ENCODE measurements at regions not wholly inside any gene's neighbourhood (a gene's known extent, or its start where the extent isn't known, plus 50 kb on each side); places are given as distances from the start of the nearest gene placed in this dataset.

GRCh38 chr9:108443019-108443633 is 412.7 kb downstream of the ACTL7B start:
- peak overlapping the region; percentile 98 for H3K27ac ChIP-seq (ENCODE audit: poor library complexity, severe bottlenecking)
- no peak for DNase-seq (ENCODE audit: low spot score)
- peaks cover 45% of the 10 kb centered on the region for H3K4me1 ChIP-seq (ENCODE audit: insufficient read depth, poor library complexity, severe bottlenecking)
- no peaks in the 10 kb centered on the region for H3K9me3 ChIP-seq (ENCODE audit: severe bottlenecking)
- no peaks in the 10 kb centered on the region for H3K36me3 ChIP-seq (ENCODE audit: low read depth)
- ATAC-seq (ENCODE audit: low read depth) = no peak
- H3K4me3 ChIP-seq (ENCODE audit: severe bottlenecking) = no peak overlapping the region
- no peaks in the 10 kb centered on the region for H3K27me3 ChIP-seq (ENCODE audit: insufficient read depth, poor library complexity, severe bottlenecking)
- TF ChIP-seq, protein P1, sequence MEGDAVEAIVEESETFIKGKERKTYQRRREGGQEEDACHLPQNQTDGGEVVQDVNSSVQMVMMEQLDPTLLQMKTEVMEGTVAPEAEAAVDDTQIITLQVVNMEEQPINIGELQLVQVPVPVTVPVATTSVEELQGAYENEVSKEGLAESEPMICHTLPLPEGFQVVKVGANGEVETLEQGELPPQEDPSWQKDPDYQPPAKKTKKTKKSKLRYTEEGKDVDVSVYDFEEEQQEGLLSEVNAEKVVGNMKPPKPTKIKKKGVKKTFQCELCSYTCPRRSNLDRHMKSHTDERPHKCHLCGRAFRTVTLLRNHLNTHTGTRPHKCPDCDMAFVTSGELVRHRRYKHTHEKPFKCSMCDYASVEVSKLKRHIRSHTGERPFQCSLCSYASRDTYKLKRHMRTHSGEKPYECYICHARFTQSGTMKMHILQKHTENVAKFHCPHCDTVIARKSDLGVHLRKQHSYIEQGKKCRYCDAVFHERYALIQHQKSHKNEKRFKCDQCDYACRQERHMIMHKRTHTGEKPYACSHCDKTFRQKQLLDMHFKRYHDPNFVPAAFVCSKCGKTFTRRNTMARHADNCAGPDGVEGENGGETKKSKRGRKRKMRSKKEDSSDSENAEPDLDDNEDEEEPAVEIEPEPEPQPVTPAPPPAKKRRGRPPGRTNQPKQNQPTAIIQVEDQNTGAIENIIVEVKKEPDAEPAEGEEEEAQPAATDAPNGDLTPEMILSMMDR (IDR thresholded peaks at IDR 0.05; ENCODE audit: poor library complexity, severe bottlenecking) = no peak

- DNase-seq (ENCODE audit: low spot score) = no peak
- H3K36me3 ChIP-seq (ENCODE audit: low read depth) = no peaks in the 10 kb centered on the region
- ATAC-seq (ENCODE audit: low read depth) = no peak
- no peaks in the 10 kb centered on the region for H3K9me3 ChIP-seq (ENCODE audit: severe bottlenecking)
- peak overlapping the region; percentile 98 for H3K27ac ChIP-seq (ENCODE audit: poor library complexity, severe bottlenecking)
- H3K4me1 ChIP-seq (ENCODE audit: insufficient read depth, poor library complexity, severe bottlenecking) = peaks cover 45% of the 10 kb centered on the region
- no peaks in the 10 kb centered on the region for H3K27me3 ChIP-seq (ENCODE audit: insufficient read depth, poor library complexity, severe bottlenecking)
- H3K4me3 ChIP-seq (ENCODE audit: severe bottlenecking) = no peak overlapping the region
- TF ChIP-seq, protein P1 (IDR thresholded peaks at IDR 0.05; ENCODE audit: poor library complexity, severe bottlenecking) = no peak
Observed at GRCh38 chr9:108442627-108443018, 413.2 kb downstream of the ACTL7B start.

DNA sequence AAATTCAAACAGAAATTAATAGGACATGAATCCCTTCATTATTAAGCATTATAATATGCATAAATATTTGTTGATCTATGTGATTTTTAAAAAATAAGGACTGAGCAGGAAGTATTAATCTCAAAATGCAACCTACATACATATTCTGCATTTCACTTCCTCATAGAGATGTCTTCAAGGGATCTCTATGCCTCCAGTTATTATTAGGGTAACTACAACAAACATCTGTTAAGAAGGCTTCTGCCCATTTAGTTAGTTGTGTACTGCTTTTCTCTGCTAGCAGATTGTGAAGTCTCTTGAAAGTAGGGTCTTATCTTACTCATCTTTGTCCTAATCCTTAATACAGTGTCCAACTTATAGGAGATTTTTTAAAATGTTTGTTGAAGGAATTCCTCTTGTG is 414.1 kb downstream of the ACTL7B start:
- H3K36me3 ChIP-seq (ENCODE audit: low read depth) = no peaks in the 10 kb centered on the region
- no peak overlapping the region for H3K4me3 ChIP-seq (ENCODE audit: severe bottlenecking)
- H3K9me3 ChIP-seq (ENCODE audit: severe bottlenecking) = no peaks in the 10 kb centered on the region
- no peaks in the 10 kb centered on the region for H3K27me3 ChIP-seq (ENCODE audit: insufficient read depth, poor library complexity, severe bottlenecking)
- DNase-seq (ENCODE audit: low spot score) = no peak
- TF ChIP-seq, protein P1 (IDR thresholded peaks at IDR 0.05; ENCODE audit: poor library complexity, severe bottlenecking) = no peak
- ATAC-seq (ENCODE audit: low read depth) = no peak
- H3K27ac ChIP-seq (ENCODE audit: poor library complexity, severe bottlenecking) = peak overlapping the region; percentile 92
- peaks cover 45% of the 10 kb centered on the region for H3K4me1 ChIP-seq (ENCODE audit: insufficient read depth, poor library complexity, severe bottlenecking)

GRCh38 chr9:108441251-108441650 is 414.5 kb downstream of the ACTL7B start:
- no peaks in the 10 kb centered on the region for H3K36me3 ChIP-seq (ENCODE audit: low read depth)
- DNase-seq (ENCODE audit: low spot score) (no peak), ATAC-seq (ENCODE audit: low read depth) (no peak)
- H3K27ac ChIP-seq (ENCODE audit: poor library complexity, severe bottlenecking) = peak overlapping the region; percentile 92
- H3K4me3 ChIP-seq (ENCODE audit: severe bottlenecking) = no peak overlapping the region
- TF ChIP-seq, protein P1 (IDR thresholded peaks at IDR 0.05; ENCODE audit: poor library complexity, severe bottlenecking) = no peak
- H3K9me3 ChIP-seq (ENCODE audit: severe bottlenecking) = no peaks in the 10 kb centered on the region
- no peaks in the 10 kb centered on the region for H3K27me3 ChIP-seq (ENCODE audit: insufficient read depth, poor library complexity, severe bottlenecking)
- peaks cover 45% of the 10 kb centered on the region for H3K4me1 ChIP-seq (ENCODE audit: insufficient read depth, poor library complexity, severe bottlenecking)

DNA sequence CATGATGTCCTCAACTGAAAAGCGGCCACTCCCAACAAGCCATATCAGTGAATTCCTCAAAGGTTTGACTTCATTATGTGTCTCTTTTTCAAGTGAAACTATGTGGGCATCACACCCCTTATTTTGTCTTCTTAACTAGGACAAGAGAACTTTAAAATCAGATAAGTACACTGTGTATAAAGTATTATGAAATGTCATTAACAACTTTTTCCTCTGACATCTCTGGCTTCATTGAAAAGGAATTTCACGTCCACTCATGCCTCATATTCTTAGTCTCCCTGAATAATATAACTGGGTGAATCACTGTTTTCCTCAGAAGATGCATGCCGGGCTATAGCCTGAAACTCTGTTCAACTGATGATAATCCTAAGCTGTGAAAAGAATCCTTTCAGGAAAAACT is 415.8 kb downstream of the ACTL7B start:
- Histone ChIP-seq H3K9me3 (ENCODE audit: severe bottlenecking) (no peaks in the 10 kb centered on the region), H3K4me1 (ENCODE audit: insufficient read depth, poor library complexity, severe bottlenecking) (peaks cover 37% of the 10 kb centered on the region), H3K27me3 (ENCODE audit: insufficient read depth, poor library complexity, severe bottlenecking) (no peaks in the 10 kb centered on the region), H3K36me3 (ENCODE audit: low read depth) (no peaks in the 10 kb centered on the region), H3K4me3 (ENCODE audit: severe bottlenecking) (no peak overlapping the region), H3K27ac (ENCODE audit: poor library complexity, severe bottlenecking) (peak overlapping the region; percentile 92)
- TF ChIP-seq, protein P1 (IDR thresholded peaks at IDR 0.05; ENCODE audit: poor library complexity, severe bottlenecking) = no peak
- no peak for DNase-seq (ENCODE audit: low spot score)
- ATAC-seq (ENCODE audit: low read depth) = peak; percentile 74

Measured in RWPE2 (cell line).